GM23338 (cell line): ENCODE measurements at regions not wholly inside any gene's neighbourhood (a gene's known extent, or its start where the extent isn't known, plus 50 kb on each side); places are given as distances from the start of the nearest gene placed in this dataset.

Experiments
- ATAC-seq: fragments of 200-7000 bp; cut with Tn5 transposase; 3 replicates; pipeline ENCODE4 v1.9.1; 2020
- DNase-seq: peaks from one replicate; pipeline ENCODE4 v3.0.0-alpha.2; 2015; ENCODE audit warnings: low spot score
- H2AFZ ChIP-seq: fragments of 200-600 bp; sonication (generic); 2 replicates; pipeline ENCODE4 v1.8.0; 2016; ENCODE audit warnings: antibody characterized with exemption, mild to moderate bottlenecking, moderate library complexity
- H3F3A ChIP-seq: fragments of 200-600 bp; sonication (generic); replicated peaks from 2 replicates; pipeline ENCODE4 v1.8.0; 2017; ENCODE audit warnings: antibody characterized with exemption, mixed run types, low read depth
- H3K27ac ChIP-seq: fragments of 200-600 bp; sonication (generic); 2 replicates; pipeline ENCODE4 v1.6.1; 2016; ENCODE audit warnings: low read depth
- H3K27me3 ChIP-seq: fragments of 200-600 bp; sonication (generic); 2 replicates; pipeline ENCODE4 v1.8.0; 2016; ENCODE audit warnings: mild to moderate bottlenecking, mixed run types, moderate library complexity; ENCODE audit not compliant: insufficient read depth
- H3K36me3 ChIP-seq: fragments of 200-600 bp; sonication (generic); 2 replicates; pipeline ENCODE4 v1.8.0; 2016; ENCODE audit warnings: mild to moderate bottlenecking; ENCODE audit not compliant: insufficient read depth
- H3K4me1 ChIP-seq: fragments of 200-600 bp; sonication (generic); 2 replicates; pipeline ENCODE4 v1.8.0; 2016; ENCODE audit warnings: mild to moderate bottlenecking, moderate library complexity; ENCODE audit not compliant: insufficient read depth
- H3K4me2 ChIP-seq: fragments of 200-600 bp; sonication (generic); 2 replicates; pipeline ENCODE4 v1.7.1; 2017; ENCODE audit warnings: mixed run types
- H3K4me3 ChIP-seq: fragments of 200-600 bp; sonication (generic); 2 replicates; pipeline ENCODE4 v1.6.1; 2016; ENCODE audit warnings: mixed run types
- H3K79me2 ChIP-seq: fragments of 200-600 bp; sonication (generic); replicated peaks from 2 replicates; pipeline ENCODE4 v1.8.0; 2017; ENCODE audit warnings: mild to moderate bottlenecking; ENCODE audit not compliant: insufficient read depth
- H3K9me2 ChIP-seq: fragments of 200-600 bp; sonication (generic); 2 replicates; pipeline ENCODE4 v1.8.0; 2017; ENCODE audit not compliant: insufficient read depth
- H4K20me1 ChIP-seq: fragments of 200-600 bp; sonication (generic); replicated peaks from 2 replicates; pipeline ENCODE4 v1.8.0; 2017; ENCODE audit warnings: mild to moderate bottlenecking; ENCODE audit not compliant: insufficient read depth
- H3K27ac Mint-ChIP-seq: 2 replicates; pipeline ENCODE4 v1.8.0; 2020; ENCODE audit warnings: inconsistent platforms, mild to moderate bottlenecking, moderate library complexity, mixed read lengths
- H3K27me3 Mint-ChIP-seq: 3 replicates; pipeline ENCODE4 v1.8.0; 2022; ENCODE audit warnings: low read depth, mild to moderate bottlenecking, moderate library complexity, mixed read lengths, inconsistent platforms; ENCODE audit not compliant: insufficient read depth, poor library complexity
- H3K36me3 Mint-ChIP-seq: 3 replicates; pipeline ENCODE4 v1.8.0; 2021; ENCODE audit warnings: low read depth, mild to moderate bottlenecking, inconsistent platforms, moderate library complexity, mixed read lengths
- H3K4me1 Mint-ChIP-seq: 3 replicates; pipeline ENCODE4 v1.8.0; 2020; ENCODE audit warnings: mild to moderate bottlenecking, inconsistent platforms, mixed read lengths
- H3K4me3 Mint-ChIP-seq: 3 replicates; pipeline ENCODE4 v1.8.0; 2021; ENCODE audit warnings: moderate library complexity, mild to moderate bottlenecking, inconsistent platforms, mixed read lengths
- H3K9me3 Mint-ChIP-seq: 3 replicates; pipeline ENCODE4 v1.8.0; 2020; ENCODE audit warnings: moderate library complexity, mild to moderate bottlenecking, inconsistent platforms, mixed read lengths
- CREB1 ChIP-seq: fragments of 250-450 bp; sonication (Bioruptor Pico); IDR thresholded peaks from 2 replicates; pipeline ENCODE4 v1.5.0; 2020; ENCODE audit warnings: low read depth, mild to moderate bottlenecking, moderate library complexity
- EZH2 ChIP-seq: fragments of 200-600 bp; sonication (generic); IDR thresholded peaks from one replicate; pipeline ENCODE4 v1.8.0; 2017; ENCODE audit warnings: antibody characterized with exemption, mild to moderate bottlenecking, low read depth; ENCODE audit not compliant: unreplicated experiment
- EZH2phosphoT487 ChIP-seq: fragments of 200-600 bp; sonication (generic); IDR thresholded peaks from one replicate; pipeline ENCODE4 v1.8.1; 2018; ENCODE audit warnings: antibody characterized with exemption; ENCODE audit not compliant: unreplicated experiment
- JUNB ChIP-seq: IDR thresholded peaks from one replicate; pipeline ENCODE4 v1.6.1; 2016; ENCODE audit warnings: antibody characterized with exemption; ENCODE audit not compliant: unreplicated experiment
- NANOG ChIP-seq: IDR thresholded peaks from 2 replicates; pipeline ENCODE4 v1.6.1; 2016; ENCODE audit warnings: antibody characterized with exemption, borderline replicate concordance
- POLR2AphosphoS5 ChIP-seq: IDR thresholded peaks from 2 replicates; pipeline ENCODE4 v1.6.1; 2016; ENCODE audit warnings: antibody characterized with exemption, low read depth
- STAT1 ChIP-seq: IDR thresholded peaks from one replicate; pipeline ENCODE4 v1.6.1; 2016; ENCODE audit warnings: antibody characterized with exemption; ENCODE audit not compliant: unreplicated experiment
- ZNF114 ChIP-seq: fragments of 250-450 bp; sonication (Bioruptor Pico); IDR thresholded peaks from 2 replicates; pipeline ENCODE4 v1.5.0; 2020; ENCODE audit warnings: mild to moderate bottlenecking, moderate library complexity
- ZNF331 ChIP-seq: fragments of 250-450 bp; sonication (Bioruptor Pico); IDR thresholded peaks from 2 replicates; pipeline ENCODE4 v1.5.0; 2020; ENCODE audit warnings: low read depth, mild to moderate bottlenecking, moderate library complexity
- TF ChIP-seq, protein P1 (sequence below): IDR thresholded peaks from one replicate; pipeline ENCODE4 v1.6.1; 2018; ENCODE audit warnings: antibody characterized with exemption; ENCODE audit not compliant: unreplicated experiment
- TF ChIP-seq, protein P2 (sequence below): IDR thresholded peaks from 2 replicates; pipeline ENCODE4 v1.6.1; 2016; ENCODE audit warnings: antibody characterized with exemption
- TF ChIP-seq, protein P3 (sequence below): fragments of 250-450 bp; sonication (Bioruptor Pico); IDR thresholded peaks from 2 replicates; pipeline ENCODE4 v1.5.0; 2020; ENCODE audit warnings: mild to moderate bottlenecking, moderate library complexity
- TF ChIP-seq, protein P4 (sequence below), 2 experiments: fragments of 200-600 bp in 1 of 2; sonication (generic) in 1 of 2; conservative IDR thresholded peaks; 2 replicates each; pipeline versions ENCODE4 v1.5.1 to v1.6.1; 2016 to 2017; ENCODE audit warnings: antibody characterized with exemption in 2 of 2, low read depth in 2 of 2, mild to moderate bottlenecking in 2 of 2, moderate library complexity in 1 of 2

DNA sequence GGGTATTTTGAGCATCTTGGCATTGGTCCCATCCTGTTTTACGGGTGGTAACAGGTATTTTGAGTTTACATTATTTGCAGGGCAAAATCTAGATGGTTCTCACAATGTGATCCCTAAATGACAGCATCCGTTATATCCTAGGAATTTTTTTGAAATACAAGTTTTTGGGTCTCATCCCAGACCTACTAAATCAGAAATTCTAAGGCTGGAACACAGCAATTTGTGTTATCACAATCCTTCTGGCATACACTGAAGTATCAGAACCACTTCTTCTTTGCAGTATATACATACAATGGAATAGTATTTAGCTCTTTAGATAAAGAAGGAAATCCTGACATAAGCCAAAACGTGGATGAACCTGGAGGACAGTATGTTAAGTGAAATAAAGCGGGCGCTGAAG lies 104.1 kb upstream of the LSM6 start:
- TF ChIP-seq, protein P1, sequence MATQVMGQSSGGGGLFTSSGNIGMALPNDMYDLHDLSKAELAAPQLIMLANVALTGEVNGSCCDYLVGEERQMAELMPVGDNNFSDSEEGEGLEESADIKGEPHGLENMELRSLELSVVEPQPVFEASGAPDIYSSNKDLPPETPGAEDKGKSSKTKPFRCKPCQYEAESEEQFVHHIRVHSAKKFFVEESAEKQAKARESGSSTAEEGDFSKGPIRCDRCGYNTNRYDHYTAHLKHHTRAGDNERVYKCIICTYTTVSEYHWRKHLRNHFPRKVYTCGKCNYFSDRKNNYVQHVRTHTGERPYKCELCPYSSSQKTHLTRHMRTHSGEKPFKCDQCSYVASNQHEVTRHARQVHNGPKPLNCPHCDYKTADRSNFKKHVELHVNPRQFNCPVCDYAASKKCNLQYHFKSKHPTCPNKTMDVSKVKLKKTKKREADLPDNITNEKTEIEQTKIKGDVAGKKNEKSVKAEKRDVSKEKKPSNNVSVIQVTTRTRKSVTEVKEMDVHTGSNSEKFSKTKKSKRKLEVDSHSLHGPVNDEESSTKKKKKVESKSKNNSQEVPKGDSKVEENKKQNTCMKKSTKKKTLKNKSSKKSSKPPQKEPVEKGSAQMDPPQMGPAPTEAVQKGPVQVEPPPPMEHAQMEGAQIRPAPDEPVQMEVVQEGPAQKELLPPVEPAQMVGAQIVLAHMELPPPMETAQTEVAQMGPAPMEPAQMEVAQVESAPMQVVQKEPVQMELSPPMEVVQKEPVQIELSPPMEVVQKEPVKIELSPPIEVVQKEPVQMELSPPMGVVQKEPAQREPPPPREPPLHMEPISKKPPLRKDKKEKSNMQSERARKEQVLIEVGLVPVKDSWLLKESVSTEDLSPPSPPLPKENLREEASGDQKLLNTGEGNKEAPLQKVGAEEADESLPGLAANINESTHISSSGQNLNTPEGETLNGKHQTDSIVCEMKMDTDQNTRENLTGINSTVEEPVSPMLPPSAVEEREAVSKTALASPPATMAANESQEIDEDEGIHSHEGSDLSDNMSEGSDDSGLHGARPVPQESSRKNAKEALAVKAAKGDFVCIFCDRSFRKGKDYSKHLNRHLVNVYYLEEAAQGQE: no peak
- TF ChIP-seq NANOG: no peak
- TF ChIP-seq JUNB: no peak
- TF ChIP-seq POLR2AphosphoS5: no peak
- TF ChIP-seq EZH2: no peak
- TF ChIP-seq, protein P2, sequence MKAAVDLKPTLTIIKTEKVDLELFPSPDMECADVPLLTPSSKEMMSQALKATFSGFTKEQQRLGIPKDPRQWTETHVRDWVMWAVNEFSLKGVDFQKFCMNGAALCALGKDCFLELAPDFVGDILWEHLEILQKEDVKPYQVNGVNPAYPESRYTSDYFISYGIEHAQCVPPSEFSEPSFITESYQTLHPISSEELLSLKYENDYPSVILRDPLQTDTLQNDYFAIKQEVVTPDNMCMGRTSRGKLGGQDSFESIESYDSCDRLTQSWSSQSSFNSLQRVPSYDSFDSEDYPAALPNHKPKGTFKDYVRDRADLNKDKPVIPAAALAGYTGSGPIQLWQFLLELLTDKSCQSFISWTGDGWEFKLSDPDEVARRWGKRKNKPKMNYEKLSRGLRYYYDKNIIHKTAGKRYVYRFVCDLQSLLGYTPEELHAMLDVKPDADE: no peak
- no peak for TF ChIP-seq ZNF114 (CRISPR knock-in tag)
- TF ChIP-seq, protein P3, sequence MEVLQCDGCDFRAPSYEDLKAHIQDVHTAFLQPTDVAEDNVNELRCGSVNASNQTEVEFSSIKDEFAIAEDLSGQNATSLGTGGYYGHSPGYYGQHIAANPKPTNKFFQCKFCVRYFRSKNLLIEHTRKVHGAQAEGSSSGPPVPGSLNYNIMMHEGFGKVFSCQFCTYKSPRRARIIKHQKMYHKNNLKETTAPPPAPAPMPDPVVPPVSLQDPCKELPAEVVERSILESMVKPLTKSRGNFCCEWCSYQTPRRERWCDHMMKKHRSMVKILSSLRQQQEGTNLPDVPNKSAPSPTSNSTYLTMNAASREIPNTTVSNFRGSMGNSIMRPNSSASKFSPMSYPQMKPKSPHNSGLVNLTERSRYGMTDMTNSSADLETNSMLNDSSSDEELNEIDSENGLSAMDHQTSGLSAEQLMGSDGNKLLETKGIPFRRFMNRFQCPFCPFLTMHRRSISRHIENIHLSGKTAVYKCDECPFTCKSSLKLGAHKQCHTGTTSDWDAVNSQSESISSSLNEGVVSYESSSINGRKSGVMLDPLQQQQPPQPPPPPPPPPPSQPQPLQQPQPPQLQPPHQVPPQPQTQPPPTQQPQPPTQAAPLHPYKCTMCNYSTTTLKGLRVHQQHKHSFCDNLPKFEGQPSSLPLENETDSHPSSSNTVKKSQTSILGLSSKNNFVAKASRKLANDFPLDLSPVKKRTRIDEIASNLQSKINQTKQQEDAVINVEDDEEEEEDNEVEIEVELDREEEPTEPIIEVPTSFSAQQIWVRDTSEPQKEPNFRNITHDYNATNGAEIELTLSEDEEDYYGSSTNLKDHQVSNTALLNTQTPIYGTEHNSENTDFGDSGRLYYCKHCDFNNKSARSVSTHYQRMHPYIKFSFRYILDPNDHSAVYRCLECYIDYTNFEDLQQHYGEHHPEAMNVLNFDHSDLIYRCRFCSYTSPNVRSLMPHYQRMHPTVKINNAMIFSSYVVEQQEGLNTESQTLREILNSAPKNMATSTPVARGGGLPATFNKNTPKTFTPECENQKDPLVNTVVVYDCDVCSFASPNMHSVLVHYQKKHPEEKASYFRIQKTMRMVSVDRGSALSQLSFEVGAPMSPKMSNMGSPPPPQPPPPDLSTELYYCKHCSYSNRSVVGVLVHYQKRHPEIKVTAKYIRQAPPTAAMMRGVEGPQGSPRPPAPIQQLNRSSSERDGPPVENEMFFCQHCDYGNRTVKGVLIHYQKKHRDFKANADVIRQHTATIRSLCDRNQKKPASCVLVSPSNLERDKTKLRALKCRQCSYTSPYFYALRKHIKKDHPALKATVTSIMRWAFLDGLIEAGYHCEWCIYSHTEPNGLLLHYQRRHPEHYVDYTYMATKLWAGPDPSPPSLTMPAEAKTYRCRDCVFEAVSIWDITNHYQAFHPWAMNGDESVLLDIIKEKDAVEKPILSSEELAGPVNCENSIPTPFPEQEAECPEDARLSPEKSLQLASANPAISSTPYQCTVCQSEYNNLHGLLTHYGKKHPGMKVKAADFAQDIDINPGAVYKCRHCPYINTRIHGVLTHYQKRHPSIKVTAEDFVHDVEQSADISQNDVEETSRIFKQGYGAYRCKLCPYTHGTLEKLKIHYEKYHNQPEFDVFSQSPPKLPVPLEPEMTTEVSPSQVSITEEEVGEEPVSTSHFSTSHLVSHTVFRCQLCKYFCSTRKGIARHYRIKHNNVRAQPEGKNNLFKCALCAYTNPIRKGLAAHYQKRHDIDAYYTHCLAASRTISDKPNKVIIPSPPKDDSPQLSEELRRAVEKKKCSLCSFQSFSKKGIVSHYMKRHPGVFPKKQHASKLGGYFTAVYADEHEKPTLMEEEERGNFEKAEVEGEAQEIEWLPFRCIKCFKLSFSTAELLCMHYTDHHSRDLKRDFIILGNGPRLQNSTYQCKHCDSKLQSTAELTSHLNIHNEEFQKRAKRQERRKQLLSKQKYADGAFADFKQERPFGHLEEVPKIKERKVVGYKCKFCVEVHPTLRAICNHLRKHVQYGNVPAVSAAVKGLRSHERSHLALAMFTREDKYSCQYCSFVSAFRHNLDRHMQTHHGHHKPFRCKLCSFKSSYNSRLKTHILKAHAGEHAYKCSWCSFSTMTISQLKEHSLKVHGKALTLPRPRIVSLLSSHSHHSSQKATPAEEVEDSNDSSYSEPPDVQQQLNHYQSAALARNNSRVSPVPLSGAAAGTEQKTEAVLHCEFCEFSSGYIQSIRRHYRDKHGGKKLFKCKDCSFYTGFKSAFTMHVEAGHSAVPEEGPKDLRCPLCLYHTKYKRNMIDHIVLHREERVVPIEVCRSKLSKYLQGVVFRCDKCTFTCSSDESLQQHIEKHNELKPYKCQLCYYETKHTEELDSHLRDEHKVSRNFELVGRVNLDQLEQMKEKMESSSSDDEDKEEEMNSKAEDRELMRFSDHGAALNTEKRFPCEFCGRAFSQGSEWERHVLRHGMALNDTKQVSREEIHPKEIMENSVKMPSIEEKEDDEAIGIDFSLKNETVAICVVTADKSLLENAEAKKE (CRISPR knock-in tag): no peak
- TF ChIP-seq EZH2phosphoT487: no peak
- TF ChIP-seq, protein P4, sequence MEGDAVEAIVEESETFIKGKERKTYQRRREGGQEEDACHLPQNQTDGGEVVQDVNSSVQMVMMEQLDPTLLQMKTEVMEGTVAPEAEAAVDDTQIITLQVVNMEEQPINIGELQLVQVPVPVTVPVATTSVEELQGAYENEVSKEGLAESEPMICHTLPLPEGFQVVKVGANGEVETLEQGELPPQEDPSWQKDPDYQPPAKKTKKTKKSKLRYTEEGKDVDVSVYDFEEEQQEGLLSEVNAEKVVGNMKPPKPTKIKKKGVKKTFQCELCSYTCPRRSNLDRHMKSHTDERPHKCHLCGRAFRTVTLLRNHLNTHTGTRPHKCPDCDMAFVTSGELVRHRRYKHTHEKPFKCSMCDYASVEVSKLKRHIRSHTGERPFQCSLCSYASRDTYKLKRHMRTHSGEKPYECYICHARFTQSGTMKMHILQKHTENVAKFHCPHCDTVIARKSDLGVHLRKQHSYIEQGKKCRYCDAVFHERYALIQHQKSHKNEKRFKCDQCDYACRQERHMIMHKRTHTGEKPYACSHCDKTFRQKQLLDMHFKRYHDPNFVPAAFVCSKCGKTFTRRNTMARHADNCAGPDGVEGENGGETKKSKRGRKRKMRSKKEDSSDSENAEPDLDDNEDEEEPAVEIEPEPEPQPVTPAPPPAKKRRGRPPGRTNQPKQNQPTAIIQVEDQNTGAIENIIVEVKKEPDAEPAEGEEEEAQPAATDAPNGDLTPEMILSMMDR (conservative IDR thresholded peaks at IDR 0.05; ENCODE audit: low read depth in 2 of 2): no peak
- no peak for TF ChIP-seq STAT1
- TF ChIP-seq CREB1 (CRISPR knock-in tag): no peak
- no peak for TF ChIP-seq ZNF331 (CRISPR knock-in tag)
- DNase-seq (no peak), ATAC-seq (no peak)
- Histone ChIP-seq H3F3A (no peaks in the 10 kb centered on the region), H4K20me1 (no peaks in the 10 kb centered on the region), H3K79me2 (no peaks in the 10 kb centered on the region), H3K9me2 (peaks cover 4% of the 10 kb centered on the region; the same call in 1 of the 2 replicates), H3K27me3 (no peaks in the 10 kb centered on the region), H3K4me1 (no peaks in the 10 kb centered on the region), H3K4me3 (no peak overlapping the region), H2AFZ (no peak overlapping the region), H3K36me3 (no peaks in the 10 kb centered on the region), H3K4me2 (no peak overlapping the region), H3K27ac (no peak overlapping the region)
- peaks cover 2% of the 10 kb centered on the region for H3K27me3 Mint-ChIP-seq
- H3K9me3 Mint-ChIP-seq: no peaks in the 10 kb centered on the region
- no peak overlapping the region for H3K4me3 Mint-ChIP-seq
- H3K36me3 Mint-ChIP-seq: no peaks in the 10 kb centered on the region
- H3K4me1 Mint-ChIP-seq: no peaks in the 10 kb centered on the region
- H3K27ac Mint-ChIP-seq: no peak overlapping the region
